Mesothelial cell of epicardium (in vitro differentiated cells): ENCODE measurements at regions not wholly inside any gene's neighbourhood (a gene's known extent, or its start where the extent isn't known, plus 50 kb on each side); places are given as distances from the start of the nearest gene placed in this dataset.

Experiments
- DNase-seq, 2 experiments: peaks; one replicate each; pipeline ENCODE4 v3.0.0; 2021; ENCODE audit warnings: low spot score in 2 of 2; ENCODE audit not compliant: unreplicated experiment in 2 of 2
- H3K27ac Mint-ChIP-seq: 2 replicates; pipeline ENCODE4 v1.8.0; 2021; ENCODE audit warnings: mixed read lengths
- H3K27me3 Mint-ChIP-seq: 2 replicates; pipeline ENCODE4 v1.8.0; 2021; ENCODE audit warnings: low read depth, mixed read lengths
- H3K36me3 Mint-ChIP-seq: 2 replicates; pipeline ENCODE4 v1.8.0; 2021; ENCODE audit warnings: mixed read lengths
- H3K4me1 Mint-ChIP-seq: 2 replicates; pipeline ENCODE4 v1.8.0; 2021; ENCODE audit warnings: mixed read lengths
- H3K4me3 Mint-ChIP-seq: 2 replicates; pipeline ENCODE4 v1.8.0; 2021; ENCODE audit warnings: mild to moderate bottlenecking, moderate library complexity, mixed read lengths
- H3K9me3 Mint-ChIP-seq: 2 replicates; pipeline ENCODE4 v1.8.0; 2021; ENCODE audit warnings: mixed read lengths
- TF ChIP-seq, protein P1 (sequence below): fragments of 200-600 bp; sonication (generic); IDR thresholded peaks from one replicate; pipeline ENCODE4 v1.5.0; 2021; ENCODE audit warnings: antibody characterized with exemption; ENCODE audit not compliant: unreplicated experiment

GRCh38 chr17:77304746-77305473 lies 164.1 kb downstream of the SEC14L1 start:
- no peak overlapping the region for H3K4me3 Mint-ChIP-seq
- no peak overlapping the region for H3K27ac Mint-ChIP-seq
- no peaks in the 10 kb centered on the region for H3K9me3 Mint-ChIP-seq
- H3K27me3 Mint-ChIP-seq, result no peaks in the 10 kb centered on the region
- H3K4me1 Mint-ChIP-seq, result peaks cover 28% of the 10 kb centered on the region
- peaks cover 2% of the 10 kb centered on the region for H3K36me3 Mint-ChIP-seq
- TF ChIP-seq, protein P1, sequence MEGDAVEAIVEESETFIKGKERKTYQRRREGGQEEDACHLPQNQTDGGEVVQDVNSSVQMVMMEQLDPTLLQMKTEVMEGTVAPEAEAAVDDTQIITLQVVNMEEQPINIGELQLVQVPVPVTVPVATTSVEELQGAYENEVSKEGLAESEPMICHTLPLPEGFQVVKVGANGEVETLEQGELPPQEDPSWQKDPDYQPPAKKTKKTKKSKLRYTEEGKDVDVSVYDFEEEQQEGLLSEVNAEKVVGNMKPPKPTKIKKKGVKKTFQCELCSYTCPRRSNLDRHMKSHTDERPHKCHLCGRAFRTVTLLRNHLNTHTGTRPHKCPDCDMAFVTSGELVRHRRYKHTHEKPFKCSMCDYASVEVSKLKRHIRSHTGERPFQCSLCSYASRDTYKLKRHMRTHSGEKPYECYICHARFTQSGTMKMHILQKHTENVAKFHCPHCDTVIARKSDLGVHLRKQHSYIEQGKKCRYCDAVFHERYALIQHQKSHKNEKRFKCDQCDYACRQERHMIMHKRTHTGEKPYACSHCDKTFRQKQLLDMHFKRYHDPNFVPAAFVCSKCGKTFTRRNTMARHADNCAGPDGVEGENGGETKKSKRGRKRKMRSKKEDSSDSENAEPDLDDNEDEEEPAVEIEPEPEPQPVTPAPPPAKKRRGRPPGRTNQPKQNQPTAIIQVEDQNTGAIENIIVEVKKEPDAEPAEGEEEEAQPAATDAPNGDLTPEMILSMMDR, result no peak
- no peak for DNase-seq

DNA sequence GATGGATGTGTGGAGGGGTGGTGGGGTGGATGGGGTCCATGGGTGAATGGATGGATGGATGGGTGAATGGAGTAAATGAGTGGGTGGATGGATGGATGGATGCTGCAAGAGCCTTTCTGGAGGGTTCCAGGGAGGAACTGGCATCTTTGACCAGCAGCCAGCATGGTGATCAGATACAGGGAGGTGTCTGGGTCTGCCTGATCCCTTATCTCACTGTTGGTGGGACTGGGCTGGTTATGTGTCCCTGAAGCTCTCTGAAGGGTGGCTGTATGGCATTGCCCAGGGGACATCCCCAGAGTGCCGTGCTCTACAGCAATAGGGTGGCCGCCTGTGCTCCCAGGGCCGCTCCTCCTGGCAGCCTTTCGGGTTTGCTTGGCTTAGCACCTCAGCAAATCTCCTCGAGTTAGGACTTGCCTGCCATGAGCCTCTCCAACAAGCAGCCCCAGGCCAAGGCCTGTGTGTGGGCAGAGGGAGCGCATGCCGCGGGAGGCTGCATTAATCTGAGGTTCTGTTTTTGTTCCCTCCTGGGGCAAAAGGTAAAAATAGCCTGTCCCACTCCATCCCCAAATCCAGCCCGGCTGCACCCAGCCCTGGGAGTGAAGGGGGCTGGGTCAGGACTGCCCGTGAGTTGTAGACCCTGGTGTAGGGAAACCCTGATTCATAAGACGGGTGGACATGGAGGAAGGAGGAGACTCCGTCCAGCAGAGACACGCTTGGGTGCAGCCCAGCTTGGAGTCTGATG lies 165.4 kb downstream of the SEC14L1 start:
- DNase-seq, result no peak
- Mint-ChIP-seq H3K36me3 (peaks cover 2% of the 10 kb centered on the region), H3K9me3 (no peaks in the 10 kb centered on the region), H3K27ac (no peak overlapping the region), H3K4me1 (peaks cover 26% of the 10 kb centered on the region), H3K4me3 (no peak overlapping the region), H3K27me3 (no peaks in the 10 kb centered on the region)
- TF ChIP-seq, protein P1, result no peak

DNA sequence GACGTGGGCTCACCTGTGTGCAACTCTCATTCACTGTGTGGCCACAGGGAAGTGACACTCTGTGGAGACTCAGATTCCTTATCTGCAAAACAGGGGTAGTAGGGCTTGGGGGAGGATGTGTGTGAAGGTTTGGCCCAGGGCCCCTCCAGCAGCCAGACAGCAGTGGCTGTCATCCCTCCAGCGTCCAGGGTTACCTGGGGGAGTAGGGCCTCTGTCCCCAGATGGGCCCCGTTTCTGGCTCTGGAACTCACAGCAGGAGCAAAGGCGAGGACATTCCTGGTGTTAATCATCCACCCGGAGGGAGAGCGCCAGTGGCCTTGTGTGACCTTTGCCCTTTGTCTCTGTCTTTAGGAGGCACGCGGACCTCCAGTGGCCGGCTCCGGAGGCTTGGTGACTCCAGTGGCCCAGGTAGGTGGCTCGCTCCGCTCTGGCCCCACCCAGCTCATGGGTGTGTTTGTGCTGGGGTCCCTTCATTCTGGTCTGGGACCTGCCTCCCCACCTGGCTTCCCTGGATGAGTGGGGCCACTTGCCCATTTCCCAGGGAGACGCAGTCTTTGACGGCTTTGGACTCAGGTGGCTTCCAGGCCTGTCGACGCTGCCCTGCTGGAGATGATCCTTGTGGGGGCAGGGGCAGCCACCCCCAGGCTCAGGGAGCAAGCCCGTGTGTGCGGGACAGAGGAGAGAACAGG lies 166.2 kb downstream of the SEC14L1 start:
- TF ChIP-seq, protein P1, result no peak
- no peaks in the 10 kb centered on the region for H3K27me3 Mint-ChIP-seq
- H3K4me3 Mint-ChIP-seq, result no peak overlapping the region
- peaks cover 2% of the 10 kb centered on the region for H3K36me3 Mint-ChIP-seq
- H3K27ac Mint-ChIP-seq, result no peak overlapping the region
- no peak for DNase-seq
- no peaks in the 10 kb centered on the region for H3K9me3 Mint-ChIP-seq
- peaks cover 26% of the 10 kb centered on the region for H3K4me1 Mint-ChIP-seq

- TF ChIP-seq, protein P1, result no peak
- no peaks in the 10 kb centered on the region for H3K9me3 Mint-ChIP-seq
- peaks cover 26% of the 10 kb centered on the region for H3K4me1 Mint-ChIP-seq
- no peak overlapping the region for H3K27ac Mint-ChIP-seq
- no peak overlapping the region for H3K4me3 Mint-ChIP-seq
- no peaks in the 10 kb centered on the region for H3K27me3 Mint-ChIP-seq
- peaks cover 2% of the 10 kb centered on the region for H3K36me3 Mint-ChIP-seq
- no peak for DNase-seq
These were observed 166.9 kb downstream of the SEC14L1 start for GRCh38 chr17:77307479-77308198.
